Glutamatergic neuron (in vitro differentiated cells): ENCODE measurements at regions not wholly inside any gene's neighbourhood (a gene's known extent, or its start where the extent isn't known, plus 50 kb on each side); places are given as distances from the start of the nearest gene placed in this dataset.

ENCODE experiments used
- DNase-seq: peaks from one replicate; pipeline ENCODE4 v3.0.0; 2022
- H3K27ac Mint-ChIP-seq: one replicate; pipeline ENCODE4 v1.8.0; 2020; ENCODE audit warnings: mild to moderate bottlenecking, mixed read lengths, inconsistent platforms; ENCODE audit not compliant: unreplicated experiment
- H3K27me3 Mint-ChIP-seq: one replicate; pipeline ENCODE4 v1.8.0; 2020; ENCODE audit warnings: mild to moderate bottlenecking, moderate library complexity, mixed read lengths, inconsistent platforms; ENCODE audit not compliant: unreplicated experiment
- H3K36me3 Mint-ChIP-seq: one replicate; pipeline ENCODE4 v1.8.0; 2020; ENCODE audit warnings: mild to moderate bottlenecking, mixed read lengths, inconsistent platforms; ENCODE audit not compliant: unreplicated experiment
- H3K4me1 Mint-ChIP-seq: one replicate; pipeline ENCODE4 v1.8.0; 2020; ENCODE audit warnings: mild to moderate bottlenecking, low read depth, mixed read lengths, inconsistent platforms; ENCODE audit not compliant: unreplicated experiment
- H3K4me3 Mint-ChIP-seq: one replicate; pipeline ENCODE4 v1.8.0; 2020; ENCODE audit warnings: mild to moderate bottlenecking, mixed read lengths, inconsistent platforms; ENCODE audit not compliant: unreplicated experiment
- H3K9me3 Mint-ChIP-seq: one replicate; pipeline ENCODE4 v1.8.0; 2020; ENCODE audit warnings: mild to moderate bottlenecking, moderate library complexity, mixed read lengths, inconsistent platforms; ENCODE audit not compliant: unreplicated experiment
- TF ChIP-seq, protein P1 (sequence below): fragments of 200-600 bp; sonication (generic); IDR thresholded peaks from one replicate; pipeline ENCODE4 v1.5.0; 2021; ENCODE audit not compliant: partially characterized antibody, unreplicated experiment

GRCh38 chr4:10773656-10774055 is 89.1 kb upstream of the CLNK start:
- no peak overlapping the region for H3K4me3 Mint-ChIP-seq

DNA sequence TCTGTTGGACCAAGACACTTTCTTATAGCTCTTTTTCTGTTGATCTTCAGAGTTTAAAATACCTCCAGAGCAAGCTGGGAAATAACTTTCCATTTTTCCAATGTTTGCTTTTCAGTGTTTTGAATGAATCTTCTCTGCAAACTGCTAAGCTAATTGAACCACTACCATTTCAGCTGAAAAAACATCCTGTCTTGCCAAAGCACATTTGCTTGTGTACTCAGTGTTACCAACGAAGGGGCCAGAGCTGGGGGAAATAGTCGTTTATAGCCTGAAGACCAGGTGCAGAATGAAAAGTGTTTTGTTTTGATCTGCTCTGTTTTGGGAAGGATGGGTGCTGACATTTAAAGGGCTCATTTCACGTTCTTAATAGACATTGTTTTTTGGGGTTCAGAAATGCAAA is 88.4 kb upstream of the CLNK start:
- H3K27me3 Mint-ChIP-seq, result no peaks in the 10 kb centered on the region
- TF ChIP-seq, protein P1, sequence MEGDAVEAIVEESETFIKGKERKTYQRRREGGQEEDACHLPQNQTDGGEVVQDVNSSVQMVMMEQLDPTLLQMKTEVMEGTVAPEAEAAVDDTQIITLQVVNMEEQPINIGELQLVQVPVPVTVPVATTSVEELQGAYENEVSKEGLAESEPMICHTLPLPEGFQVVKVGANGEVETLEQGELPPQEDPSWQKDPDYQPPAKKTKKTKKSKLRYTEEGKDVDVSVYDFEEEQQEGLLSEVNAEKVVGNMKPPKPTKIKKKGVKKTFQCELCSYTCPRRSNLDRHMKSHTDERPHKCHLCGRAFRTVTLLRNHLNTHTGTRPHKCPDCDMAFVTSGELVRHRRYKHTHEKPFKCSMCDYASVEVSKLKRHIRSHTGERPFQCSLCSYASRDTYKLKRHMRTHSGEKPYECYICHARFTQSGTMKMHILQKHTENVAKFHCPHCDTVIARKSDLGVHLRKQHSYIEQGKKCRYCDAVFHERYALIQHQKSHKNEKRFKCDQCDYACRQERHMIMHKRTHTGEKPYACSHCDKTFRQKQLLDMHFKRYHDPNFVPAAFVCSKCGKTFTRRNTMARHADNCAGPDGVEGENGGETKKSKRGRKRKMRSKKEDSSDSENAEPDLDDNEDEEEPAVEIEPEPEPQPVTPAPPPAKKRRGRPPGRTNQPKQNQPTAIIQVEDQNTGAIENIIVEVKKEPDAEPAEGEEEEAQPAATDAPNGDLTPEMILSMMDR, result no peak
- H3K9me3 Mint-ChIP-seq, result no peaks in the 10 kb centered on the region
- H3K27ac Mint-ChIP-seq, result no peak overlapping the region
- no peaks in the 10 kb centered on the region for H3K36me3 Mint-ChIP-seq
- no peak for DNase-seq
- H3K4me1 Mint-ChIP-seq, result no peaks in the 10 kb centered on the region
- no peak overlapping the region for H3K4me3 Mint-ChIP-seq

More at GRCh38 chr4:10773656-10774055, 89.1 kb upstream of the CLNK start:
- TF ChIP-seq, protein P1, result no peak
- H3K36me3 Mint-ChIP-seq, result no peaks in the 10 kb centered on the region
- no peaks in the 10 kb centered on the region for H3K9me3 Mint-ChIP-seq
- DNase-seq, result no peak
- no peaks in the 10 kb centered on the region for H3K27me3 Mint-ChIP-seq
- no peaks in the 10 kb centered on the region for H3K4me1 Mint-ChIP-seq
- H3K27ac Mint-ChIP-seq, result no peak overlapping the region

- TF ChIP-seq, protein P1, result no peak
- Mint-ChIP-seq H3K4me3 (no peak overlapping the region), H3K27me3 (no peaks in the 10 kb centered on the region), H3K9me3 (peaks cover 5% of the 10 kb centered on the region), H3K27ac (no peak overlapping the region), H3K36me3 (no peaks in the 10 kb centered on the region), H3K4me1 (peaks cover 18% of the 10 kb centered on the region)
- no peak for DNase-seq
Observed at GRCh38 chr4:10765386-10765785, 80.8 kb upstream of the CLNK start.

- Mint-ChIP-seq H3K9me3 (peaks cover 5% of the 10 kb centered on the region), H3K27me3 (no peaks in the 10 kb centered on the region), H3K36me3 (no peaks in the 10 kb centered on the region), H3K4me3 (no peak overlapping the region), H3K4me1 (peaks cover 18% of the 10 kb centered on the region), H3K27ac (peak overlapping the region; percentile 23)
- DNase-seq, result peak; percentile 16
- TF ChIP-seq, protein P1, result no peak
Observed at GRCh38 chr4:10762561-10762960, 78.0 kb upstream of the CLNK start.

DNA sequence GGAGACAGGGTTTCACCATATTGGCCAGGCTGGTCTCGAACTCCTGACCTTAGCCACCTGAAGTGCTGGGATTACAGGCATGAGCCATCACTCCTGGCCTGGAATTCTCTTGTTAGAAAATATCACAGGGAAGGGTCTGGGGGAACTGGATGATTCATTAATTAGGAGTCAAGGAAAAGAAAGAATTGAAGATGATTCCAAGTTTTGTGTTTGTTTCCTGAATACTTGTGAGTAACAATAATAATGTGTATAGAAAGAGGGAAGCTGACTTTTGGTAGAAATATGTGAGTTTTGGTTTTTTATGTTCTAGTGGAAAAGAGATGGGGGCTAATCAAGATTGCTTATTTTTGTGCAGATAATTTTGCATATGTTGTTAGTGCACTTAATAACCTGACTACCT is 77.3 kb upstream of the CLNK start:
- no peak overlapping the region for H3K4me3 Mint-ChIP-seq
- H3K36me3 Mint-ChIP-seq, result no peaks in the 10 kb centered on the region
- H3K27ac Mint-ChIP-seq, result peak overlapping the region; percentile 49
- no peaks in the 10 kb centered on the region for H3K27me3 Mint-ChIP-seq
- TF ChIP-seq, protein P1, result no peak
- H3K4me1 Mint-ChIP-seq, result peaks cover 18% of the 10 kb centered on the region
- DNase-seq, result no peak
- peaks cover 5% of the 10 kb centered on the region for H3K9me3 Mint-ChIP-seq
